ENCODE measurements at regions not wholly inside any gene's neighbourhood (a gene's known extent, or its start where the extent isn't known, plus 50 kb on each side); places are given as distances from the start of the nearest gene placed in this dataset.

GRCh38 chr2:104385743-104386142 lies 468.2 kb upstream of the POU3F3 start (continued):
- TF ChIP-seq ZNF518A (tag by site-specific recombination; conservative IDR thresholded peaks at IDR 0.05; ENCODE audit: low read depth): no peak
- no peak for TF ChIP-seq KLF8 (tag by site-specific recombination; IDR thresholded peaks at IDR 0.05)
- no peak for TF ChIP-seq CTCF (tag by site-specific recombination; IDR thresholded peaks at IDR 0.05)
- TF ChIP-seq ZSCAN30 (tag by site-specific recombination; IDR thresholded peaks at IDR 0.05): no peak
- no peak for TF ChIP-seq ZFP41 (tag by site-specific recombination; IDR thresholded peaks at IDR 0.05; ENCODE audit: borderline replicate concordance)
- no peak for TF ChIP-seq ZBTB8A (tag by site-specific recombination; IDR thresholded peaks at IDR 0.05)
- no peak for TF ChIP-seq ZNF561 (tag by site-specific recombination; IDR thresholded peaks at IDR 0.05; ENCODE audit: borderline replicate concordance)
- no peak for TF ChIP-seq ZNF114 (tag by site-specific recombination; IDR thresholded peaks at IDR 0.05)
- no peak for TF ChIP-seq ZNF692 (tag by site-specific recombination; IDR thresholded peaks at IDR 0.05)
- no peak for TF ChIP-seq INSM2 (tag by site-specific recombination; IDR thresholded peaks at IDR 0.05)
- TF ChIP-seq ELK4 (IDR thresholded peaks at IDR 0.05; ENCODE audit: borderline replicate concordance, low read depth, low read length): no peak

GRCh38 chr2:104388296-104388695 lies 465.6 kb upstream of the POU3F3 start:
- Histone ChIP-seq H3K4me1 (ENCODE audit: control insufficient read depth, insufficient read depth, low read length) (no peaks in the 10 kb centered on the region), H3K9me3 (ENCODE audit: control insufficient read depth, insufficient read depth, low read depth, low read length) (no peaks in the 10 kb centered on the region), H3K27ac (ENCODE audit: extremely low read depth, low read depth, low read length) (no peak overlapping the region), H3K36me3 (ENCODE audit: control insufficient read depth in 2 of 2, insufficient read depth in 1 of 2, low read length in 2 of 2) (no peaks in the 10 kb centered on the region), H3K4me3 (ENCODE audit: low read depth, low read length) (no peak overlapping the region)
- ChIA-PET POLR2A (no interaction called here), CTCF (no interaction called here)
- no peak for TF ChIP-seq SETDB1 (IDR thresholded peaks at IDR 0.05; ENCODE audit: insufficient read length, low read length)
- no peak for TF ChIP-seq ZNF24 (tag by site-specific recombination; IDR thresholded peaks at IDR 0.05)
- no peak for TF ChIP-seq ZBTB26 (tag by site-specific recombination; optimal IDR thresholded peaks at IDR 0.05)
- no peak for TF ChIP-seq PATZ1 (tag by site-specific recombination; IDR thresholded peaks at IDR 0.05)
- no peak for TF ChIP-seq ZNF18 (tag by site-specific recombination; IDR thresholded peaks at IDR 0.05)
- TF ChIP-seq ZSCAN30 (tag by site-specific recombination; IDR thresholded peaks at IDR 0.05): no peak
- TF ChIP-seq ZNF148 (tag by site-specific recombination; IDR thresholded peaks at IDR 0.05; ENCODE audit: borderline replicate concordance): no peak
